ENCODE measurements at regions not wholly inside any gene's neighbourhood (a gene's known extent, or its start where the extent isn't known, plus 50 kb on each side); places are given as distances from the start of the nearest gene placed in this dataset.

GRCh38 chr6:44058617-44059358, 68.5 kb downstream of the MRPL14 start (continued):
- TF ChIP-seq, protein P1, sequence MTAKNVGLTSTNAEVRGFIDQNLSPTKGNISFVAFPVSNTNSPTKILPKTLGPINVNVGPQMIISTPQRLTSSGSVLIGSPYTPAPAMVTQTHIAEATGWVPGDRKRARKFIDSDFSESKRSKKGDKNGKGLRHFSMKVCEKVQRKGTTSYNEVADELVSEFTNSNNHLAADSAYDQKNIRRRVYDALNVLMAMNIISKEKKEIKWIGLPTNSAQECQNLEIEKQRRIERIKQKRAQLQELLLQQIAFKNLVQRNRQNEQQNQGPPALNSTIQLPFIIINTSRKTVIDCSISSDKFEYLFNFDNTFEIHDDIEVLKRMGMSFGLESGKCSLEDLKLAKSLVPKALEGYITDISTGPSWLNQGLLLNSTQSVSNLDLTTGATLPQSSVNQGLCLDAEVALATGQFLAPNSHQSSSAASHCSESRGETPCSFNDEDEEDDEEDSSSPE (CRISPR knock-in tag; IDR thresholded peaks at IDR 0.05): no peak
- TF ChIP-seq EED (CRISPR knock-in tag; IDR thresholded peaks at IDR 0.05): 0 out of 2 replicates have a peak, but pooled peaks have one; percentile 30
- TF ChIP-seq BCL6 (CRISPR knock-in tag; IDR thresholded peaks at IDR 0.05): peak; percentile 58; the same call in 1 of the 2 replicates
- TF ChIP-seq ZNF788 (CRISPR knock-in tag; IDR thresholded peaks at IDR 0.05; ENCODE audit: borderline replicate concordance): 0 out of 2 replicates have a peak, but pooled peaks have one; percentile 64
- TF ChIP-seq ZNF280D (CRISPR knock-in tag; IDR thresholded peaks at IDR 0.05): no peak; the same call in 1 of the 2 replicates
- no peak for TF ChIP-seq ZNF570 (CRISPR knock-in tag; IDR thresholded peaks at IDR 0.05; ENCODE audit: borderline replicate concordance)
- TF ChIP-seq NCOA5 (CRISPR knock-in tag; IDR thresholded peaks at IDR 0.05): no peak
- no peak for TF ChIP-seq MAF1 (CRISPR knock-in tag; IDR thresholded peaks at IDR 0.05; ENCODE audit: borderline replicate concordance)
- peak; percentile 69; the same call in 1 of the 2 replicates for TF ChIP-seq FOXK1 (CRISPR knock-in tag; IDR thresholded peaks at IDR 0.05; ENCODE audit: borderline replicate concordance, low read depth)
- TF ChIP-seq KDM1A (CRISPR knock-in tag; IDR thresholded peaks at IDR 0.05): 0 out of 2 replicates have a peak, but pooled peaks have one; percentile 10
- TF ChIP-seq, protein P2, sequence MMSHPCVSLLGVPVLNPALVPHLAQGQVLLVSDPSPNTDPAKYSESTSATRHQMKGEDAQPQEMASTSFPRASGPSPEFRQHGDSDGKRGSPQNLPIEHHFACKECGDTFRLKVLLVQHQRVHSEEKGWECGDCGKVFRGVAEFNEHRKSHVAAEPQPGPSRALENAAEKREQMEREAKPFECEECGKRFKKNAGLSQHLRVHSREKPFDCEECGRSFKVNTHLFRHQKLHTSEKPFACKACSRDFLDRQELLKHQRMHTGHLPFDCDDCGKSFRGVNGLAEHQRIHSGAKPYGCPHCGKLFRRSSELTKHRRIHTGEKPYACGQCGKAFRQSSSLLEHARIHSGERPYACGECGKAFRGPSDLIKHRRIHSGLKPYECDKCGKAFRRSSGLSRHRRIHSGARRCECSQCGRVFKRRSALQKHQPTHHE (CRISPR knock-in tag; IDR thresholded peaks at IDR 0.05; ENCODE audit: borderline replicate concordance): no peak
- TF ChIP-seq MAFK (conservative IDR thresholded peaks at IDR 0.05 in 1 of 2, IDR thresholded peaks at IDR 0.05 in 1 of 2; ENCODE audit: low read length in 2 of 2): no peak; a peak in 1 of 4 replicates
- no peak for TF ChIP-seq TRIM24 (CRISPR knock-in tag; IDR thresholded peaks at IDR 0.05)
- TF ChIP-seq RFXAP (CRISPR knock-in tag; IDR thresholded peaks at IDR 0.05; ENCODE audit: borderline replicate concordance): no peak
- TF ChIP-seq ZNF674 (CRISPR knock-in tag; IDR thresholded peaks at IDR 0.05; ENCODE audit: low read depth): no peak
- no peak for TF ChIP-seq ZNF556 (CRISPR knock-in tag; IDR thresholded peaks at IDR 0.05; ENCODE audit: borderline replicate concordance)
- TF ChIP-seq, protein P3, sequence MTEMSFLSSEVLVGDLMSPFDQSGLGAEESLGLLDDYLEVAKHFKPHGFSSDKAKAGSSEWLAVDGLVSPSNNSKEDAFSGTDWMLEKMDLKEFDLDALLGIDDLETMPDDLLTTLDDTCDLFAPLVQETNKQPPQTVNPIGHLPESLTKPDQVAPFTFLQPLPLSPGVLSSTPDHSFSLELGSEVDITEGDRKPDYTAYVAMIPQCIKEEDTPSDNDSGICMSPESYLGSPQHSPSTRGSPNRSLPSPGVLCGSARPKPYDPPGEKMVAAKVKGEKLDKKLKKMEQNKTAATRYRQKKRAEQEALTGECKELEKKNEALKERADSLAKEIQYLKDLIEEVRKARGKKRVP (CRISPR knock-in tag; IDR thresholded peaks at IDR 0.05): no peak
- no peak; the same call in none of the 2 replicates for TF ChIP-seq CSRNP1 (CRISPR knock-in tag; IDR thresholded peaks at IDR 0.05)
- TF ChIP-seq ZNF781 (CRISPR knock-in tag; IDR thresholded peaks at IDR 0.05; ENCODE audit: borderline replicate concordance, not compliant biosample characterization): no peak
- TF ChIP-seq PHF5A (CRISPR knock-in tag; IDR thresholded peaks at IDR 0.05; ENCODE audit: low read depth, unreplicated experiment): no peak
- TF ChIP-seq HNRNPK (IDR thresholded peaks at IDR 0.05; ENCODE audit: low read depth, low read length, poor library complexity, severe bottlenecking): no peak
